Transverse colon (tissue), 4 donors: ENCODE measurements at regions not wholly inside any gene's neighbourhood (a gene's known extent, or its start where the extent isn't known, plus 50 kb on each side); places are given as distances from the start of the nearest gene placed in this dataset.

ENCODE experiments used
- DNase-seq: peaks from one replicate; pipeline ENCODE4 v3.0.0-alpha.2; 2019
- H3K27ac ChIP-seq, 4 donors: fragments of 200-600 bp; sonication (generic); 2 replicates each; pipeline ENCODE4 v1.5.1; 2016 to 2018; ENCODE audit warnings: inconsistent platforms in 4 of 4
- H3K27me3 ChIP-seq: fragments of 200-600 bp; sonication (generic); 2 replicates; pipeline ENCODE4 v1.5.1; 2017; ENCODE audit warnings: inconsistent platforms
- H3K36me3 ChIP-seq, 4 donors: fragments of 200-600 bp; sonication (generic); 2 replicates each; pipeline ENCODE4 v1.5.1; 2017 to 2019; ENCODE audit warnings: inconsistent platforms in 4 of 4
- H3K4me1 ChIP-seq, 4 donors: fragments of 200-600 bp; sonication (generic); 2 replicates each; pipeline ENCODE4 v1.5.1; 2017 to 2020; ENCODE audit warnings: inconsistent platforms in 4 of 4
- H3K4me3 ChIP-seq, 4 donors: fragments of 200-600 bp; sonication (generic); 1 replicate in 1 of 4; 2 replicates in 3 of 4; pipeline versions ENCODE4 v1.5.1 to v1.6.1; 2017 to 2019; ENCODE audit warnings: inconsistent platforms in 4 of 4
- H3K9me3 ChIP-seq, 2 donors: fragments of 200-600 bp; sonication (generic); 2 replicates each; pipeline ENCODE4 v1.5.1; 2017 to 2019; ENCODE audit warnings: inconsistent platforms in 2 of 2
- CTCF ChIP-seq, 5 experiments: fragments of 200-600 bp in 3 of 5; fragments of 450-650 bp in 2 of 5; sonication (generic) in 3 of 5; IDR thresholded peaks; 1 replicate in 2 of 5; 2 replicates in 3 of 5; pipeline ENCODE4 v1.5.1; 2016 to 2017; ENCODE audit warnings: antibody characterized with exemption in 5 of 5, inconsistent platforms in 3 of 5, mild to moderate bottlenecking in 2 of 5, moderate library complexity in 1 of 5
- EP300 ChIP-seq: sonication (generic); formaldehyde crosslinking; IDR thresholded peaks from one replicate; pipeline ENCODE4 v1.6.1; 2017; ENCODE audit warnings: antibody characterized with exemption, low read depth
- POLR2A ChIP-seq: fragments of 450-650 bp; IDR thresholded peaks from one replicate; pipeline ENCODE4 v1.6.1; 2016; ENCODE audit warnings: antibody characterized with exemption, mild to moderate bottlenecking, moderate library complexity
- POLR2AphosphoS5 ChIP-seq, 3 donors: sonication (generic); formaldehyde crosslinking; IDR thresholded peaks; one replicate each; pipeline ENCODE4 v1.6.1; 2016; ENCODE audit warnings: antibody characterized with exemption in 3 of 3
- WGBS, 2 donors: methylation state at CpG; one replicate each; pipeline ENCODE4 v1.1.5; 2018; ENCODE audit warnings: low coverage in 1 of 2; 5-methylcytosine and 5-hydroxymethylcytosine counted together
- in situ Hi-C, 4 donors: fragments of 200-750 bp; cut with MboI; loops; one replicate each; pipeline versions ENCODE4 v1.15.0 to v1.15.1; 2017; ENCODE audit warnings: low sequenced_read_pairs in 3 of 4, low pct_ligation_motif_present in 1 of 4, low pct_unique_long_range_greater_than_20kb in 1 of 4
- intact Hi-C: fragments of 100-400 bp; cut with DNase I; formaldehyde crosslinking; loops from one replicate; pipeline ENCODE4 v1.15.1; 2023; ENCODE audit warnings: low total_unique reads

DNA sequence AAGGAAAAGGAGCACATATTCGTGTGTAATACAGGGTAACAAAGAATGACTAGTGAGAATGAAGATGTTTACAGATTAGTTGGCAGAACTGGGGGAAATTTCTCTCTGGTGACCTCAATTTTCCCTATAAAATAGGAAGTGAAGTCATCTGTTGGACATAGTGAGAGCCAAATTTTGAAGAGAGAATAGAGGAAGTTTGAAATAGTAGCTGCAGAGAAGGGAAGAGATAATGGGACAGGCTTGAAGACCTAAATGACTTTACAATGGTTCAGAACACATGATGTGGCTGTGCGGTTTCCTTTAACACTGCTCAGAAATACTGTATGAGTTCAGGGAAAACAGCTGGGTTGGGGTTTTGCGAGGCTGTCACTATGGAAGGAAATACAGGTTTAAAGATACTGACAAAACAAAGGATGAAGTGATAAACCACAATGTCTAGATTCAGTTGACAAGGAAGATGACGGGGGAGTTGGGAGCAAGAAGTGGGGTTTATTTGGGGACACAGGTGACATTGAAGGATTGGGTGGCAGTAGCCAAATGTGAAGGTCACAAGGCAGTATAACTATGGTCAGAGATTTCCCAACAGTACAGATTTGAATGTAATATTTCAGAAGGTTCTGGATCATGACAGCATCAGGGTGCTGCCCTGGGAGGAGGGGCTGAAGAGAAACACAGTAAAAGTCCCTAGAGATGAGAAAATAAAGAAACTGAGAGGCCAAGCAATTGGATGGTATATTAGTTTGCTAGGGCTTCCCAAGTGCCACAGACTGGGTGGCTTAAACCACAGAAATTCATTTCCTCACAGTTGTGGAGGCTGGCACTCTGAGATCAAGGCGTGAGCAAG is 82.6 kb upstream of the TANK start:
- H3K36me3 ChIP-seq, result no peaks in the 10 kb centered on the region
- no peaks in the 10 kb centered on the region for H3K27me3 ChIP-seq
- intact Hi-C loops (loop anchor here (5.0 kb wide), 1 partner anchor 1920 kb away; no protein-coding TSS in a partner anchor), in situ Hi-C loops (no loop called here)
- peaks cover 0 to 12% (median 0%) of the 10 kb centered on the region in 4 donors for H3K4me1 ChIP-seq
- TF ChIP-seq EP300 (no peak), POLR2AphosphoS5 (IDR thresholded peaks at IDR 0.05) (no peak), CTCF (IDR thresholded peaks at IDR 0.05) (no peak), POLR2A (no peak)
- WGBS, 2 donors, result 54 to 57% methylated on average over 5 of the region's 5 CpGs
- H3K9me3 ChIP-seq, result no peaks in the 10 kb centered on the region
- peak overlapping the region in 2 of 4 donors; percentile 24 to 50 for H3K27ac ChIP-seq
- no peak overlapping the region for H3K4me3 ChIP-seq
- peak; percentile 20 for DNase-seq

DNA sequence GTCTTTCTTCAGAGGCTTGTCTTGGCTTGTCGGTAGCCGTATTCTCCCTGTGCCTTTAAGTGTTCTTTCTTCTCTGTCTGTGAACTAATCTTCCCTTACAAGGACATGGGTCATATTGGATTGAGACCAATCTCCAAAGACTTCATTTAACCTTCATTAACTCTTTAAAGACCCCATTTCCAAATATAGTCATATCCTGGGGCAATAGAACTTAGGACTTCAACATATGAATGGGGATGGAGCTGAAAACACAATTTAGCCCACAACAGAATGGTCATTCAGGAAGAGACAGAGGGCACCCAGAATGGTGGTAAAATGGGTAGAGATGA is 82.1 kb upstream of the TANK start:
- intact Hi-C loops, result loop anchor here (5.0 kb wide), 1 partner anchor 1921 kb away; no protein-coding TSS in a partner anchor
- no peak overlapping the region for H3K4me3 ChIP-seq
- H3K36me3 ChIP-seq, result no peaks in the 10 kb centered on the region
- DNase-seq, result no peak
- TF ChIP-seq CTCF (IDR thresholded peaks at IDR 0.05) (no peak), POLR2AphosphoS5 (IDR thresholded peaks at IDR 0.05) (no peak), EP300 (no peak), POLR2A (no peak)
- no peaks in the 10 kb centered on the region for H3K9me3 ChIP-seq
- H3K27ac ChIP-seq, result no peak overlapping the region
- 58 to 86% methylated on average over 2 of the region's 2 CpGs for WGBS, 2 donors
- peaks cover 0 to 12% (median 0%) of the 10 kb centered on the region in 4 donors for H3K4me1 ChIP-seq
- no peaks in the 10 kb centered on the region for H3K27me3 ChIP-seq
- in situ Hi-C loops, result no loop called here

- H3K9me3 ChIP-seq, result no peaks in the 10 kb centered on the region
- in situ Hi-C loops, result no loop called here
- WGBS, 2 donors, result 76 to 83% methylated on average over 1 to 2 of the region's 2 CpGs
- no peaks in the 10 kb centered on the region for H3K27me3 ChIP-seq
- H3K4me3 ChIP-seq, result no peak overlapping the region
- DNase-seq, result no peak
- no peak overlapping the region for H3K27ac ChIP-seq
- no peaks in the 10 kb centered on the region for H3K4me1 ChIP-seq
- intact Hi-C loops, result no loop called here
- TF ChIP-seq EP300 (no peak), POLR2A (no peak), CTCF (IDR thresholded peaks at IDR 0.05) (no peak), POLR2AphosphoS5 (IDR thresholded peaks at IDR 0.05) (no peak)
- no peaks in the 10 kb centered on the region for H3K36me3 ChIP-seq
These were observed 75.1 kb upstream of the TANK start for GRCh38 chr2:161085149-161085548.

DNA sequence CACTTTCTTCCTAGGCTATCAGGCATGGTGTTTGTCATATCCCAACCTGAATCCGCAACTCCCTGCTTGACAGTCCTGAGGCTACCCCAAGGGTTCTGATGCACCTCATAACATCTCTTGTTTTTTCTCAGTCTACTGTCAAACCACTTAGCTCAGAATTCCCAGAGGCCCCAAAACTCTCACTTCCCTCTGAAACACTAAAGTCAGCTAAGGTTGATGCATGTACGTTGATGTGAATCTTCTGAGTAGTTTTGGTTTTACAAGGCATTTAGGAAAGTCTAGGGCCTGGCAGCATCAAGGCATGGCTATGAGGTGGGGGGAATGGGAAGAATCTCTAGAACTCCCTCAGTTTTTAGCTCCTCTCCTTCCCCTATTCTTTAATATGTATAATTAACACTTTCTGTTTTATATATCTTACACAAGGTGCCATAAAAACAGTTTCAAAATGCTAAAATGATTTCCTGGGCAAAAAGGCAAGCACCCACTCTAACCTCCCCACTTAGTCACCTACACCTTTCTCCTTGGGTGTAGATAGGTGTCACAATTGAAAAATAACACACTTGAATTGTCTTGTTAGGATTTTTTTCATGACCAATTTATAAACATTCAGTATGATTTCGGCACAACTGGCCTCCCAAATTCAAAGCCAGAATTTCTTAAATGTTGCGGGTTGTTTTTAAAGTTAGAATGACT is 71.4 kb upstream of the TANK start:
- Histone ChIP-seq H3K27ac (no peak overlapping the region), H3K36me3 (no peaks in the 10 kb centered on the region), H3K4me1 (no peaks in the 10 kb centered on the region), H3K4me3 (no peak overlapping the region), H3K9me3 (no peaks in the 10 kb centered on the region), H3K27me3 (no peaks in the 10 kb centered on the region)
- WGBS, 2 donors, result 79 to 81% methylated on average over 3 to 4 of the region's 4 CpGs
- intact Hi-C loops, result no loop called here
- DNase-seq, result no peak
- in situ Hi-C loops, result no loop called here
- TF ChIP-seq EP300 (no peak), CTCF (IDR thresholded peaks at IDR 0.05) (no peak), POLR2A (no peak), POLR2AphosphoS5 (IDR thresholded peaks at IDR 0.05) (no peak)
